SW480 (cell line): ENCODE measurements at regions not wholly inside any gene's neighbourhood (a gene's known extent, or its start where the extent isn't known, plus 50 kb on each side); places are given as distances from the start of the nearest gene placed in this dataset.

Experiments used
- DNase-seq: peaks from one replicate; pipeline ENCODE4 v3.0.0-alpha.2; 2016; ENCODE audit warnings: low spot score

GRCh38 chr4:30875658-30876269 is 155.6 kb downstream of the PCDH7 start:
- no peak for DNase-seq

- DNase-seq: no peak
Observed at GRCh38 chr4:30879855-30880598, 159.9 kb downstream of the PCDH7 start.

GRCh38 chr4:30881985-30882384 is 161.8 kb downstream of the PCDH7 start:
- no peak for DNase-seq

- no peak for DNase-seq
Observed at GRCh38 chr4:30882443-30882842, 162.3 kb downstream of the PCDH7 start.

- DNase-seq: no peak
Observed at GRCh38 chr4:30882995-30883675, 163.0 kb downstream of the PCDH7 start.

GRCh38 chr4:30901461-30902451 is 181.6 kb downstream of the PCDH7 start:
- DNase-seq: no peak

- DNase-seq: no peak
Observed at GRCh38 chr4:30903502-30904214, 183.5 kb downstream of the PCDH7 start.

- DNase-seq: no peak
Observed at GRCh38 chr4:30904215-30904555, 184.0 kb downstream of the PCDH7 start.

- DNase-seq: no peak
Observed at GRCh38 chr4:30904588-30904987, 184.4 kb downstream of the PCDH7 start.

- no peak for DNase-seq
Observed at GRCh38 chr4:30912098-30912714, 192.0 kb downstream of the PCDH7 start.

- DNase-seq: no peak
Observed at GRCh38 chr4:30916337-30917274, 196.4 kb downstream of the PCDH7 start.

GRCh38 chr4:30917946-30918345 is 197.8 kb downstream of the PCDH7 start:
- no peak for DNase-seq

GRCh38 chr4:30919458-30919857 is 199.3 kb downstream of the PCDH7 start:
- no peak for DNase-seq

- no peak for DNase-seq
Observed at GRCh38 chr4:30920043-30920442, 199.9 kb downstream of the PCDH7 start.

- no peak for DNase-seq
Observed at GRCh38 chr4:30922625-30923024, 202.5 kb downstream of the PCDH7 start.

- no peak for DNase-seq
Observed at GRCh38 chr4:30924495-30924894, 204.3 kb downstream of the PCDH7 start.

GRCh38 chr4:30929649-30930048 is 209.5 kb downstream of the PCDH7 start:
- DNase-seq: peak; percentile 12

GRCh38 chr4:30930276-30930675 is 210.1 kb downstream of the PCDH7 start:
- DNase-seq: no peak

- DNase-seq: no peak
Observed at GRCh38 chr4:30932581-30932980, 212.4 kb downstream of the PCDH7 start.

GRCh38 chr4:30939069-30939468 is 218.9 kb downstream of the PCDH7 start:
- no peak for DNase-seq
